Activated CD4-positive, alpha-beta T cell treated with anti-CD3 and anti-CD28 coated beads, Interleukin-10, Interleukin-2, amounts not matched to agents 100 ng/mL and 50 ng/mL, durations not matched to agents 16 hours and 8 hours (primary cell): ENCODE measurements at regions not wholly inside any gene's neighbourhood (a gene's known extent, or its start where the extent isn't known, plus 50 kb on each side); places are given as distances from the start of the nearest gene placed in this dataset.

Experiments
- DNase-seq: peaks from one replicate; pipeline ENCODE4 v3.0.0-alpha.2; 2020

DNA sequence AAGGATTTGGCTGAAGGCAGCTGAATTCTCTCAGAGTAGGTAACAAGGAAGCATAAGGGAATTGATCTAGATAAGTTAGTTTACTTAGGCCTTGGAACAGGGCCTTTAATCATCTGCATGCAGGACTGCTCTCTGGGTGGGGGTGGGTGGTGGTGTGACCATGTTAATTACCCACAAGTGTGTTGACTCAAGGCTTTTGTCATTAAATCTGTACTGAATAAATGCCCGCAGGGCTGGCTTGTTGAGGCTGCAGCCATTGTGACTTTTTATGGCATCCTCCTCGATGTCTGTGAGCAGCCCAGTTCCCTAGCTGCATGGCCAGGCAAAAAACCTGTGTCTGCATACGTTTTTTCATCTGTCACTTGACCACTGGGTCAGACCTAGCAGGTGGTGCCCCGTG is 63.5 kb upstream of the ASCC3 start:
- no peak for DNase-seq

DNA sequence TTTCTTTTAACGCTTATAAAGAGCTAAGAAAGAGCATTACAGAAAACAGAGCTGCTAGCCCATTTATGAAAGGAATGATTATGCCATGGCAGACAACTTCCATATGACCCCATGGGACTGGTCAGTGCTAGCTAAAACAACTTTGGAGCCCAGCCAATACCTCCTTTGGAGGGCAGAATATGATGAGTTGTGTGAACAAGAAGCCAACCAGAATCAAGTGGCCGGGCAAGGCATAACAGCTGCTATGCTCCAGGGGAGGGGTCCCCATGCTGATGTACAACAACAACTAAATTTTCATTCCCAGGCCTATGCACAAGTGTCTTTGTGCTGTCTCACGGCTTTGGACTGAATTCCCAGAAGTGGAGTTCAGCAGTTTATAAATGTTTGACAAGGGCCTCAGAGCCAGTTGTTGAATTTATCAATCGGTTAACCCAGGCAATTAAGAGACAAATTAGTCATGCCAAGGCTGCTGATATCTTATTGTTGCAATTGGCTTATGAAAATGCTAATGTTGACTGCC is 65.0 kb upstream of the ASCC3 start:
- no peak for DNase-seq

DNA sequence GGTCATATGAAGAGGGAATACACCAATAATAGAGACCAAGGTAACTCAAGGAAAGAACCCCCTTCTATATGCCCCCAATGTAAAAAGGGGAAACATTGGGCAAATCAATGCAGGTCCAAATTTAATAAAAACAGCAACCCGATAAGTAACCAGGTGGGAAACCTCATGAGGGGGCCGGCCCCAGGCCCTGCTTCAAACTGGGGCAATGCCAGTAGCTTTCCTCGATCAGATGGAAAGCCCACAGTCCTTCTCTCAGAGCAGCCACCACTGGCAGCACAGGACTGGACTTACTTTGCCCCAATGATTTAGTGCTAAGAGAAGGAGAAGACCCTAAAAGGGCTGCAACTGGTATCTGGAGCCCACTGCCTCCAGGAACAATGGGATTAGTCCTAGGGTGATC is 65.6 kb upstream of the ASCC3 start:
- no peak for DNase-seq

DNA sequence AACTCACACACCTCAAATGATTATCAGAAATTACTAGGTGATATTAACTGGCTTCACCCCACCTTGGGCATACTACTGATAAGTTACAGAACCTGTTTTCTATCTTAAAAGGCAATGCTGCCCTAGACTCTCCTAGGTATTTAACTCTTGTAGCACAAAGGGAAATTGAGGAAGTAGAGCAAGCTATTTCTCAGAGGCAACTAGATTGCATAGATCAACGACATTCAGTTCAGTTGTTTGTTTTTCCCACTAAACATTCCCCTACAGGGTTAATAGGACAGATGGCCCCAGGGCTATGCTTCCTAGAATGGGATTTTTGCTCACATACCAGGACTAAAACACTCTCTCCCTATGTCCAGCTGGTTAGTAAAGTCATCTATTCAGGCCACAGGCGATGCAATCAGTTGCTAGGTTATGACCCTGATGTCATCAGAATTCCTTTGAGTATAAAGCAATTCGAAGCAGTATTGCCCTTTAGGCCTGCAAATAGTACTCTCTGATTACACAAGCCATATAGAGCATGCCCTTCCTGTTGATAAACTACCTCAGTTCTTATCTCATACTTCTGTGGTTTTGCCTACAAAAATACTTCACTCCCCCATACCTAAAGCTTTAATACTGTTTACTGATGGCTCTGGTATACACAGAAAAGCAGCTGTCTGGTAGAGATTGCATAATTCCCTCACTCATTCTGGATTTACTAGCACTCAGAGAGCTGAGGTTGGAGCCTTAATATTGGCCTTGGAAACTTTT is 67.4 kb upstream of the ASCC3 start:
- DNase-seq, result no peak

DNA sequence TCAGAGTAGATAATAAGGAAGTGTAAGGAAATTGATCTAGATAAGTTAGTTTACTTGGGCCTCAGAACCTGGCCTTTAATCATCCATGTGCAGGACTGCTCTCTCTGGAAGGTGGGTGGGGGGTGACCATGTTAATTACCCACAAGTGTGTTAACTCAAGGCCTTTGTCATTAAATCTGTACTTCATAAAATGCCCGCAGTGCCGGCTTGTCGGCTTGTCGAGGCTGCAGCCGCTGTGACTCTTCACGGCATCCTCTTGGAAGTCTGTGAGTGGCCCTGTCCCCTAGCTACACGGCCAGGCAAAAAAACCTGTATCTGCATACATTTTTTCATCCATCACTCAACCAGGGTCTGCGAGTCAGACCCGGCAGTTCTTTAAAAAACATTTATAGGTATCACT is 70.9 kb upstream of the ASCC3 start:
- no peak for DNase-seq

DNA sequence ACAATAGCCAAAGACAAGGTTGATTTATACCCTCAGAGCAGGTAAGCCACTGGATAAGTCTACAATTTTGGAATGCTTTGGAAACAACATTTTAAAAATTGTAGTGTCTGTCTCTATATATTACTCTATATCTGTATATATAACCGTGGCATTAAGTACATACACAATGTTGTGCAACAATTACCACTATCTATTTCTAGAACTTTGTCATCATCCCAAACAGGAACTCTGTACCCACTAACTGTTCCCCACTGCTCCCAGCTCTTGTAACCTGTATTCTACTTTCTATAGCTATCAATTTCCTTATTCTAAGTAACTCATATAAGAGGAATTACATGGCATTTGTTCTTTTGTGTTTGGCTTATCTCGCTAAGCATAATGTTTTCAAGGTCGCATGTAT is 78.2 kb upstream of the ASCC3 start:
- no peak for DNase-seq

DNA sequence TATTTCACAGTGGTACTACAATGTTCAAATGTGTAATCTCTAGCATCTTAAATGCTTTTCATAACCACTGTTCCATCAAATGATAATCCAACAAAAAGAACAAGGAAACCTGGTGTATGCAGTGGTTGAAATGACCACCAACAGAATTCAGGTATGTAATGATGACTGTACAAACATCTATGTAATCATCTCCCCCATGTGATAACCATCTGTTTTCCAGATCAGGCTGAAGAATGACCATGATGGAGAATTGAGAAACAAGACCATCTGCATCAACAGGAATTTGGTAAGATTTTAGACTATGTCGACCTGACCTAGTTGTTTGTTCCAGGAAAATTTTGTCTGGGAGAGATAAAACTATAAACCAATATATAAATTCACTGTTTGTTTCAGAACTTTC is 81.3 kb upstream of the ASCC3 start:
- no peak for DNase-seq

DNA sequence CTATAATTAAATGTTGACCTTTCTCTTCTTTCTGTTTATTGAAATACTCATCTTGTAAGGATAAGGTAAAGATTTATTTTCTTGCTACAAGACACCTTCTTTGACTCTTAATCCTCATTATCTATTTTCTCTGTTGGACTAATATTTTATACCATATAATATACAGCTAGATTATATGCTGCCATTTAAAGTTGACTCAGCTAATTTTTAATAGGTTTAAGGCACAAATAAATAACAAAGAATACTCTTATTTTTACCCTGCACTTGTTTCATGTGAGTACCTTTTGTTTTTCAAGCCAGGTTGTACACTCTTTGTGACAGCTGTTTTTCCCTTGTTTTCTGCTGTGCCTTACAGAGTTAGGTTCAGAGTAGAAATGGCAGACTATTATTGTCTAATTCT is 83.9 kb upstream of the ASCC3 start:
- no peak for DNase-seq

DNA sequence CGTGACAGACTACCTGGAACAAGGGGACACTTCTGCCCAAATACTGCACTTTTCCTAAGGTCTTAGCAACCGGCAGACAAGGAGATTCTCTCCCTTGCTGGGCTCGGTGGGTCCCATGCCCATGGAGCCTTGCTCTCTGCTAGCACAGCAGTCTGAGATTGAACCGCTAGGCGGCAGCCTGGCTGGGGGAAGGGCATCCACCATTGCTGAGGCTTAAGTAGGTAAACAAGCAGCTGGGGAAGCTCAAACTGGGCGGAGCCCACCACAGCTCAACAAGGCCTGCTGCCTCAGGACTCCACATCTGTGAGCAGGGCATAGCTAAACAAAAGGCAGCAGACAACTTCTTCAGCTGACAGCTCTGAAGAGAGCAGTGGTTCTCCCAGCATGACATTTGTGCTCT is 87.8 kb upstream of the ASCC3 start:
- DNase-seq, result no peak

DNA sequence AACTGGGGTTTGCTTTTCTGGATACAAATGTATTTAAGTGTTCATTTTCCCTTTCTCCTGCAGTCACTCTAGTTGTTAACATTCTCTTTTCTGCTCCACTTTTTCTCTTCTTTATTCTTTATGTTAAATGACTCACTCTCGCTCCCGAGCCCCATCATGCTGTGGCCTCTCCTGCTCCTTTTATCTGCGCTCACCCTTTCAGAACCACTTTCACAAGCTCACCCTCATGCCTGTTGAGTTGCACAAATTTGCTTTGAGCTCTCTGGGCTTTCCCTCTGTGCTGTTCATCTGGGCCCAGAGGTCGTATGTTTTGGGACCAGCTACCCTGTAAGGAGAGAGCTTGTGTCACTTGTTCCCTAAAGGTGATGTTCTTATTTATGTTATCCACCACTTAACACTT is 98.1 kb upstream of the ASCC3 start:
- DNase-seq, result no peak

DNA sequence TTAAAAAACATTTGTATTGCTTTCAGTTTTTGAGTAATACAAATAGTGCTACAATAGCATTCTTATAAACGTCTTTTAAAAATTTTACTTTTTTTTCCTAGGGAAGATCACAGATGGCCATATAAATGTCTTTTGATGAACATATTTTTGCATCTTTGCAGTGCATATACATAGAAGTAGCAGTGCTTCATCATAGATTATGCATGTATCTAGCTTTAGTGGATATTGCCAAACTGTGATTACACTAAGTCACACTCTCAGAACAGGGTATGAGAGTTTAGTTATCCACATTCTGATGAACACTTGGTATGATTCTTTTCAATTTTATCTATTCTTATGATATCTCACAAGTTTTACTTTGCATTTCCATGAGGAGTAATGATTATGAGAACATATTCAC is 99.8 kb upstream of the ASCC3 start:
- no peak for DNase-seq

DNA sequence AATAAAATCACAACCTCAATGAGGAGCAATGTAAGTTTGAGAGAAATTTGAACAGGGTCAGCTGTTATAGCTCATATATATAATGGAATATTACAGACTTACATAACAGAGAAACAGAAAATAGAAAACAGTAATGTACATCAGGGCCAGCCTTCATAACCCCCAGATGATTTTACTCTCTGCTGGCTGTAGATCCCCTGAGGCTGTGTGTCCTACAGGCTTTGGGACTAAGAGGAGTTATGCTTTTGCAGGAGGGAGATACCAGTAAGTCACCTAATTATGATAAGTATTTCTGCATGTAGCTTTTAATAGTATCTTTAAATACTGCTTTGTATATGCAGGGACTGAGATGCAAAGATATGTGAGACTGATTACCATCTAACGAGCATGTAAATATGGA is 105.8 kb upstream of the ASCC3 start:
- no peak for DNase-seq

DNA sequence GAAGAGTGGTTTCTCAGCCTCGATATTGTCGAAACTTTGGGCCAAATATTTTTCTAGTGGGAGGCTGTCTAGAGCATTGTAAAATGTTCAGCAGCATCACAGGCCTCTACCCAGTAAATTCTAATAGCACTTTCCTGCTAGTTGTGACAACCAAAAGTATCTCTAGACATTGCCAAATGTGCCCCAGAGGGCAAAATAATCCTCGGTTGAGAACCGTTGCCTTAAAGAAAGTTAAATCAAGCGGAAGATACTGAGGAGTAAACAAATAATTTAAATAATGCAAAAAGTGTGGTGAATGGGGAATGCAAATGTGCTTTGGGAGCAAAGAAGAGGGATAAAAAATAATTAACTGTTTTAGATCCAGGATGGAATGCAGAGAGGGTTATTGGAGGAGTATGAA is 106.4 kb upstream of the ASCC3 start:
- DNase-seq, result no peak

DNA sequence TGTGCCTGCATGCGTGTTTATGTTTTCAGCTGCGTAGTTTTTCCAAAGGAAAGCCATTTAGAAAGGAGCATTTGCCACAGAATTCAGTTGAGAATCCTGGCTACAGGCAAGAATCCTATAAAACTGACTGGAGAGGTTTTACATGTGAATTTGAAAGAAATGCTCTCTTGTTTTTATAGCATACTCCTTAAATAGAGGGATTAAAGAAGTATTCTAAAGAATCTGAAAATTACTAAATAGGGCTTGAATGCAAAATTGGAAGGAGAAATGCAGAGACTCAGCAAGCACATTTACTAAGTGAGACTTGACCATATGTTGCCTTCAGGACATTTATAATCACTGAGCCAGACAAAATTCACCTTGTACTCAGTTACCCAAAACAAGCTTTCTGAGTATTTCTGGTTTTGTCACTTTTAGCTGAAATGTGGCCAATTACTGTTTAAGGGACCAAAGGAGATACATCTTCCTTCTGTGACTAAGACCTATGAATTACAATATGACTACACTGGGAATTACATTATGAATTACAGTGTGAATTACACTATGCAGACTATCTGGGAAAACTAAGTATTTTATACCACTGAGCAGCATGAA is 107.4 kb upstream of the ASCC3 start:
- DNase-seq, result no peak

DNA sequence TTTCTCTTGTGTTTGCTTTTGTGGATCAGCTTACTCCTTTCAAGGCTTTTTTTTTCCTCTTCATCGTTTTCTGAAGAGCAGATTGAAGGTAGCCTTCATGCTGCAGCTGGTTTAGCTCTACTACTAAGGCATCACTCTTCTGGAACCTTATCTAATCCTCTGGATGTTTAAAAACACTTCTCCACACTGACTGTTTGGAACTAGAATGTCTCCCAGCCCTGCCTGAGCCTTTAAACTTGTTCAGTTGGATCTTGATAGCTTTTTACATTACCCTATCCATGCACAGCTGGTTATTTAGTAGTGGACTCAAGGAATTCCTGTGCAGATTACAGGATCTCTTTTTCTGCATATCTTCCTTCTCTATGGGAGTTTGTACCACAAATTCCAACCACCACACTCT is 108.9 kb upstream of the ASCC3 start:
- DNase-seq, result no peak

DNA sequence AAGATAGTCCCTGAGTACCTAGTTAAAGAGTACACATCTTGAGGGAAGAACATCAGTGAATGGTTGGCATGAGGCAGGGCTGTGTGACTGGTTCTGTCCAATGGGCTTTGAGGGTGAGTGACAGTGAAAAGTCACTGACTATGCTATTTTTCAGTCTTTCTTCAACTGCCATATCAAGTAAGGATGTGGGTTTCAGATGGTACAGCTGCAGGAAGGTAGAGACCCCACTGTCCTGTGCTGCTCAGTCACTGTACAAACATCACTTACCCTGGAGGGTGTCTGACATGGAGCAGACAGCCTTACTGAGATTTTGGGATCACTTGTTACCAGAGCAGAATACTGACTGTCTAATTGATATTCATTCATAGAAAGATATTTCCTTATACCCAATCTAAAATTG is 115.3 kb upstream of the ASCC3 start:
- DNase-seq, result no peak

DNA sequence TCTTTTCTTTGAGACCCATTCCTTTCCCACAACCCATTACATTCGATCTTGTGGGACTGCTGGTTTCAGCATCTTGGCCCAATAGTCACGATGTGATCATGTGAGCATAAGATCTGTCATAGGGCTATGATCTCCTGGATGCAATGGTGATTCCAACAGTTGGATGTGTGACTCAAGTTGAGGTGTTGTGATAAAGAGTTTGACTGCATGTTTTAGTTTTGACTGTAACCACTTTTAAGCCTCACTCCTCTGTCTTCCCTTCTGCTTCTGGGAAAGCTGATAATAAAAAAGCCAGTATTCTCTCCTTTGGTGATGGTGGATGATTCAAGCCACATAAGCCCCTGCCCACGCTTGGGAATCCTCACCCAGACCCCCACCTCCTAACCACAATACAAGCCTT is 117.0 kb upstream of the ASCC3 start:
- no peak for DNase-seq

DNA sequence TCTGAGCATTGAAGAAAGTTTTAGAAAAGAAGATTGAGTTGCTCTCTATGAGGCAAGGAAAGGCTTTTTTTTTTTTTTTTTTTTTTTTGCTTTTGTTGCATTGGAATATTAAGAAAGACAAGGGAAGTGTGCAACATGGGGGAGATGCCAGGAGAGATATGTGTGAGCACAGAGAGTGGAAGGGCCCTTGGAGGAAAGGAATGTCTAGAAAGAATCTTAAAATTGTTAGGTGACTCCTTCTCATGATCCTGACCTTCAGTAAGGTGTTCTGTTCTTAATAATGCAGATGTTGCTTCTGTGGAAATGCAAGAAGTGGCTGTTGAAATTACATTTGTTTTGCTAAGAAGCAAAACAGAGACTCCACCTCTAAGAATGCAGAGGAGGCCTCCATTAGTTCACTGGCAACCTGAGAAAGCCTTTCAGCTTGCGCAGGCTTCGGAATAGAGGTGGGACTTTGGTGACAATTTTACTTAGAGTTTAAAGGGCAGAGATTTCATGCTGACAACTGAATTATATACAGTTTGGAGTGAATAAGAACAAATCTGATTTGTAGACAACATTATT is 118.0 kb upstream of the ASCC3 start:
- DNase-seq, result no peak

DNA sequence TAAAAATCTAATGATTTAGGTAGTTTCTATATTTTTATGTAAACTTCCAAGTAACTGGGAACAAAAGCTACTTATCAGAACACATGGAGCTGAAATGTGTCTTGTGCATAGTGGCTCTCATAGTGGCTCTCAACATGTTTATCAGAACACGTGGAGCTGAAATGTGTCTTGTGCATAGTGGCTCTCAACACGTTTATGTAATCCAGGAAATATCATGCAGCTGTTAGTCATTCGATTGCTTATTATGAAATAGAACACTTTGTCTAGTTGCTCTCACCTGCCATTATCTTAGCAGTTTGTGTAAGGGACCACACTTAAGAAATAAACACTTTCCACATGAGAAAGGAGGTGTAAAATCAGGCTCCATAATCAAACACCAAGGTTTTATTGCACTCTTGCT is 119.2 kb upstream of the ASCC3 start:
- no peak for DNase-seq

DNA sequence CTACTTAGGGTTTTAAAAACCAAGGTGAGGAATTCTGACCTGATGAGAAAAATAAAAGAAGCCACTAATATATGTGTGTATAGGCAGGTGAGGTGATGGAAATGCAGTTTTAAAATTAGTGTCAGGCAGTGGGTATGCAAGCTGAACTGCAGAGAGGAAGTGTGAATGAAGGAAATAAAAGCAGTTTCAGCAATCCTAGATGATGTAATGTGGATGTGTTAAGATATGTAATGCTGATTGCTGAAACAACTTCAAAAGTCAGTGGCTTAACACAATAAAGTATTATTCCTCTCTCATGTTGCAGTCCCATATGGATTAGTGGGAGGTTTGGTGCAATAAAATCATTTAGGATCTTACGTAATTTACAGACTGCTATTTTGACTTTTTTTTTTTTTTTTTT is 119.9 kb upstream of the ASCC3 start:
- DNase-seq, result no peak

DNA sequence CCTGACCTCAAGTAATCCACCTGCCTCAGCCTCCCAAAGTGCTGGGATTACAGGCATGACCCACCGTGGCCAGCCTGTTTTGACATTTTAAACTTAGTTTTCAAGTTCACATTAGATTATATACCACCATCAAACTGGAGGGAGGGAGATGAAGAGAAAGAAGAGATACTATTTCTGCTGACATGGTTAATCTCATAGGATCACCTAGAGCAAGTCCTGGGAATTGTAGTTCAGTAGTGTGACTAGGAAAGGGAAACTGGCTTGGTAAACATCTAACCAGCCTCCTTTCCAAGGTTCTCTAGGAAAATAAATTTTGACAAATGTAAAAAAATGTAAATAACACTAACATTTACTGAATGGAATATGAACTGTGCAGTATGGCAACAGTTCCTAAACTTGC is 120.5 kb upstream of the ASCC3 start:
- no peak for DNase-seq

DNA sequence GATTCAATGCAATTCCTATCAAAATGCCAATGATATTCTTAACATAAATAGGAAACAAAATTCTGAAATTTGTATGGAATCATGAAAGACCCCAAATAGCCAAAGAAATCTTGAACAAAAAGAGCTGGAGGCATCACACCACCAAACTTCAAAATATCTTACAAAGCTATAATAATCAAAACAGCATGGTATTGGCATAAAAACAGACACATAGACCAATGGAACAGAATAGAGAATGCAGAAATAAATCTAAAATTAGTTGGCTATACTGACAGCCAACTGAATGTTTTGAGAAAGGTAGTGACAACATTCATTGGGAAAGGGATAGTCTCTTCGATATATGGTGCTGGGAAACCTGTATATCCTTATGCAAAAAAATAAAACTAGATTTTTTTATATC is 121.9 kb upstream of the ASCC3 start:
- DNase-seq, result no peak

DNA sequence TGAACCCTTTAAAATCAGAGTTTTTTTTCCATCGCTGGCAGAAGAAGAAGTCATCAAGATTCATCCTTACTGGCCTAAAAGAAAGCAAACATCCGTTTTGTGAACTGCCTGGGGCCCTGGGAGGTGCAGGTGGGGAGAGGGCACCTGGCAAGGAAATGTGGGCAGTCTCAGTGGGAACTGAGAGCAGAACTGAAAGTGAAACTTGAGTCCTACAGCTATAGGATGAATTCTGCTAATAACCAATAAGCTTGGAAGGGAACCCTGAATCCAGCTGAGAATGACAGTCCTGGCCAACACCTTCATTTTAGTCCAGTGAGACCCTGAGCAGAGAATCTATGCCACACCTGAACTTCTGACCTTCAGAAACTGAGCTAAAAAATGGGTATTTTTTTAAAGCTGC is 130.1 kb upstream of the ASCC3 start:
- DNase-seq, result no peak

DNA sequence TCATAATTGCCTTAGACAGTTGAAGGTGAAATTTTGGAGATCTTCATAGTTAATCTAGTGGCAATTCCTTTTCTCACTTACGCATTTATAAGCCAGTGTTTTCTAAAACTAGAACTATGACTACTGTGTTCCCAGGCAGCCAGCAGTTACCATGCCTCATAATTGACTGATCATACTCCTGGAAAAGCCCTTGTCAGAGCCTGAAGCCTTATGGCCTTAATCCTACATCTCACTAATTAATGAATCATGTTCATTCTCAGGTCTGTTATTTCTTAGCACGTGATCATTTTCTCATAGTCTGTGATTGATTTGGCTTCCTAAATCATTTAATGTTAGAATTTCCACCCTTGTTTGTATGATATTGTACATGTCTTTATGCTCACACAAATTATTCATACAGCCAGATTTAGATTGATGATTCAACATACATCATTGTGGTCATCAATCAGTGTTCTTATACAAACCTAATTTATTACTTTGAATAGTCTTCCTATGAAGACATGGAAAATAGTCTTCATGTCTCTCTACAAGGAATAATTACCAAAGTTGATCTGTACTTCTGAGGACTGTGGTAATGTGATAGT is 132.6 kb upstream of the ASCC3 start:
- DNase-seq, result no peak
